ENCODE measurements at regions not wholly inside any gene's neighbourhood (a gene's known extent, or its start where the extent isn't known, plus 50 kb on each side); places are given as distances from the start of the nearest gene placed in this dataset.

DNA sequence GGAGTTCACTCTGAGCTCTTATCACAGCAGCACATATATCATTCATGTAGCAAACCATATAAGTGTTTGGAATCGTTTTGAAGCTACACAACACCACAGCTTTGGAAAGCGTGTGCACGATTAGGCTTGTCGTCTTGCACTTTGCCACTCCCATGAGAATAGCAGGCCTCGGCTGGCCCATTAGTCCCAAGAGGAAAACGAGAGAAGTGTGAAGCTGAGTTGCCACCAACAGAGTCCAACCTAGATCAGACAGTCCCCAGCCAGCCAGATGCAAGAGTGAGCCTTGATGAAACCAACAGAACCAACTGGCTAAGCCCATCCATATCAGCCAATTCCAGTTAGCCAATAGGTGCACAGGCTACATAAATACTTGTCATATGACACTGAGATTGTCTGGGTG lies 238.4 kb downstream of the C1orf94 start:
- DNase-seq = no peak

DNA sequence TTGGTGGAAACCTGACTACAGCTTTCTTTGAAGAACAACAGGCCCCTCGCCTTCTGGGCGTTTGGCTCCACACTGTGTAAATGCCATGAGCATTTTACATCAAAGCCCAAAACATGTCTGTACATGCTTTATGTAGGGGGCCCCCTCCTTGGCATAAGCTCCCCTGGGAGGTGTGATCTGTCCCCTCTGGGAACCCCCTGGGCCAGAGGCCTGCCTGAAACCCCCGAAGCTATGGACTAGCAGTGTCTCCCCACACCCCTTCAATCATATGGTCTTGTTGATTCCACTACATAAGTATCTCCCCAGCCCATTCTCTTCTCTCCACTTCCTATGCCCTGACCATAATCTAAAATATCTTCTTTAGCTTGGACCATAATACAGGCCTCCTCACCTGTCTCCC lies 241.5 kb downstream of the C1orf94 start:
- no peak for DNase-seq

DNA sequence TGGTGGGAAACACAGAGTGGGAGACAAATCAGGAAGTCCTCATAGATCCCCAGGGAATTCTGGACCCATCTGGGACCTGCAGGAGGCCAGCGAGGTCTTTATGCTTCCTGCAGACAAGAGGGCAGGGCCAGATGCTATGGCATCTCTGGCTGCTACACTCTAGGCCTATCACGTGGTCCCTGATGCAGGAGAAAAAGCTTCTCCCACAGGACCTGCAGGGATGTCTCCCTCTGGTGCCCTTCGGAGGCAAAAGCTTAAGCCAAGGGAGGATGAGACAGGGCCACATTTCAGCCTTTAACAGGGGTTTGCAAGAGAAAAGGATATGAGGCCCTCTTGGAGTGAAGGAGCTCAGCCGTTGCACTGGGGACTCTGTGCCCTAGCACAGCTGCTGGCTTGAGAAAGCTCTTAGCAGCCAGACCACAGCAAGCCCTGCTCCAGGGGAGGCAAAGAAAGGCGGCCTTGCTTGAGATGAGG lies 243.0 kb downstream of the C1orf94 start:
- no peak for DNase-seq

DNA sequence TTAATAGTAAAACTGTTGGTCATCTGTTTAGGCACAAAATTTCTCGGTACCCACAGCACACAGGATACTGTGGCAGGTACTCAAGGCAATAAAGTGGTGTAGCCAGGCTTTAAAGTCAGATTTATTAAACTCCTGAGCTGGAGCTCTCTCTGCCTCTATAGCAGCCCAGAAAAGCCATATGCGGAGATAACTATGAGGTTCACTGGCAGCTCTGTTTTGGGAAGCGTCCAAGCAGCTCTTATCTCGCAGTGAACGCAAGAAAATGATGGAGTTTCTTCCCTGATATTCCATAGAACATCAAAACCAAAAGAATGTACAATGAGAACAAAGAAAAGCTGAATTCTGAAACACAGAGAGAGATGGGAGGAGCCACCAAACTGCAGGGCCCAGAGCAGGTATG lies 248.3 kb downstream of the C1orf94 start:
- DNase-seq = no peak

DNA sequence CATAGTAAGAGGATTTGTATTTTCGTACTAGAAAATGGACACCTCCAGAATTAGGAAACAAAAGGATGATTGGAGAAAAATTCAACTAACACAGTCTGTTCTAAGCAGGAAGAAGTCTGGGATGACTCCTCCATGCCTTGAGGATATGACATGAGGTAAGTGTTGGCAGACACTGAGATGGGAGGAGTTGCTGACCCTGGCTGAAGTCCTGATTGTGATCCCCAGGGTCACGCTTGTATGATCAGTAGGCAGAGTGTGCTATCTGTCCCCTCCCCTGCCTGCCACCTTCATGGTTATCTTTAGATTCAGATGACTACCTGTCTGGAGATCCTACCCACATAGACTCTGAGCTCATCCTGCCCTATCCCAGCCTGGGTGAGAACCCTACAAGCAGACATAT lies 249.1 kb downstream of the C1orf94 start:
- no peak for DNase-seq

DNA sequence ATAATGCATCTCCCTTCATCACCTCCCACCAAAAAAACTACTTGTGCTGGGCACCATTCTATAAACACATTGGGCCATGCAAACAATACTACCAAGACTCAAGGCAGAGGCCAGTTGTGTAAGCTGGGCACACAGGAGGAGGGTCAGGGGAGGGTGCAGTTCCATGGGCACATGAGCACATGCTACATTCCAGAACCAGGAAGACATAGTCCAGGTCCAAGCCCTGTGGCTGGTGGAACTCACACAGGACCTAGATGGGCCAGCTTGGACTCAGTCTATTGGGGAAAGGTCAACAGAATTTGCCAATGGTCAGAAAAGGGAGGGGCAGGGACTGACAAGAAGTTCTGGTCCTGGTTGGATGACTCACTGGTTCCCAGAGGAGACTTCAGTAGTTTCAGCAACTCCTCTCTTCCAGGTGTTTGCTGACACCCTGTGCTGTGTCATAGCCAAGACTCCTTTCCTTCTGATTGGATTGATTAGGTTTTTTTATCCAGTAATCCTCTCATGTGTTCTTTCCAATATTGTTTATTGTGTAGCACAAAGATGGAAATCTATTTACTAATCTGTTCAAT lies 249.7 kb downstream of the C1orf94 start:
- no peak for DNase-seq

DNA sequence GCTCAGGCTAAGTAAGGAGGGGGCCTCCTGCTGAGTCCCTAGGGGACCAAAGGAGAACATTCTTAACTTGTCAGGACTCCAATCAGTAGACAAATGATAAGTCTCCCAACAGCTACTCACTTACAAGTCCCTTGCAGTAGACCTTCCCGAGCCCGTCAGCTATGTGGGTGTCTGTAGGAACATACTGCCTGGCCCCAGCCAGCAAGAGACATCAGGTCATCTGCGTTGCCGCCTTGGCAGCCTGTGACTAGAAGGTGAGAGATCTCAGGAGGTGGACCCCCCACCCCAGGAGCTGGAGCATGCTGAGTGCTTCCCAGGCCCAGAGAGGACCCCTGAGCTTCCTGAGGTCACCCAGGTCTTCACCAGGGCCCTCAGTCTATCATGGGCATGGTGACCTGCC lies 250.5 kb downstream of the C1orf94 start:
- no peak for DNase-seq

DNA sequence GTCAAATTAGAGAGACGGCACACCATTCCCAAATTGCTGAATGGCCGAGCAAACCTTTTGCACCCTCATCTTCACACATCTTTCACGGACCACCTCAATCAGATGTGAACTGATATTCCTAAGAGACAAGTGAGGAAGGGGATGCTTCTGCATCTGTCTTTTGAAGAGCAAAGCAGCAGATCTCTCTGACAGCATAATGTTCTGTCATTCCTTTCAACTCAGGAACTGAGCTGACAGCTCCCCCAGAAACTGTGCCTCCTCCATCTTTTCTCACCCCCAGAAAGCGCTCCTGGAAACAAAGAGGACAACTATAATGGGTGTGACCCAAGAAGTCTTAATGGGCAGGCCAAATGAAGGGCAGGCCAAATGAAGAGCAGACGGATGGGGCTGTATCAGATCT lies 256.4 kb downstream of the C1orf94 start:
- no peak for DNase-seq

DNA sequence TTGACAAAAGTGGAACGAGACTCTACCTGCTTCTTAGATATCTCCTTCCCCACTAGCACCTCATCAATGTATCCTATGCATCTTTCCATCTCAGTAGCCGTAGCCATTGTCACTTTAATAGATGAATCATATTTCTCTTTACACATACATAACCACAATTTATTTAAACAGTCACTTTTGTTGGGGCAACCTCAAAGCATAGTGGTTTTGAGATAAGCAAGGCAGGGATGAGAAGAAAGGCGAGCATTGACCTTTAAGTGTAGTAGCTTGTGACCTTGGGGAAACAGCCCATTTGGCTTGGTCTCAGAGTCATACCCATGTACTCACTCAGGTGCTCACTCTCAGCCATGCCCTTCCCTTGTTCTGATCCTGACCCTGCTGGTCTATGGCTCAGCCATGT lies 260.1 kb downstream of the C1orf94 start:
- DNase-seq = no peak

DNA sequence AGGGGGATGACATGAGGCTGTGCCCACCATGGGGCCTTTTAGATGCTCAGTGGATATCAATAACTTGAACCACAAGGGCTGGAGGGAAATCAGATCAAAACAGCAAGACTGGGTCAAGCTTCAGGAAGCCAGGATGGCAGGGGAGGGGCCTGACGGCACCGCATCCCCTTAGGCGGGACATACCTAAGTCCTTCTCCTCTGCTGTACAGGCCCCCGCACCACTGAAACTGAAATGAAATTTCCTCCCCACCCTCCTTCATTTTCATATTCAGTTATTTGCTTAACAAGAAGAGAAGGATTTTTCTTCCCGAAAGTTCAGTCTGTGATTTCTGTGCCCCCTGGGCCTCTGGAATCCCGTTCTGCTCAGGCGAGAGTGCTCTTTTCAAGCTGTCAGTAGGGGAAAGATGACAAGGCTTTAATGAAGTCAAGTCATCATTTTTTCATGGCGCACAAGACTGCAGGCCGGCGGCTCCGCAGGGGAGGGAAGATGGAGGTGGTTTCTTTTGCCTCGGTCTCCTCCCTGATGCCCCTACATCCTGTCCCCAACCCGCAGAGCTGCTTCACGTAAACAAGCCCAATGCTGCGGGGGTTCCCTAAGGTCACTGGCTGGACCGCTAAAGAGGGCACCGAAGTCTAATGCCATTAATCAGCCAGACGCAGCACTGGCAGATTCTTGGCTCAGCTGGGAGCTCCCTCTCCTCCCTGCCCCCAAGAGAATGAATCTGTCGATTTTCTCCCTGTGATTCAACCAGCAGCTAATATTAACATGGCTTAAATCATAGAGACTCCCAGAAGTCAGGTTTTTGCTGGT lies 264.8 kb downstream of the C1orf94 start:
- no peak for DNase-seq

DNA sequence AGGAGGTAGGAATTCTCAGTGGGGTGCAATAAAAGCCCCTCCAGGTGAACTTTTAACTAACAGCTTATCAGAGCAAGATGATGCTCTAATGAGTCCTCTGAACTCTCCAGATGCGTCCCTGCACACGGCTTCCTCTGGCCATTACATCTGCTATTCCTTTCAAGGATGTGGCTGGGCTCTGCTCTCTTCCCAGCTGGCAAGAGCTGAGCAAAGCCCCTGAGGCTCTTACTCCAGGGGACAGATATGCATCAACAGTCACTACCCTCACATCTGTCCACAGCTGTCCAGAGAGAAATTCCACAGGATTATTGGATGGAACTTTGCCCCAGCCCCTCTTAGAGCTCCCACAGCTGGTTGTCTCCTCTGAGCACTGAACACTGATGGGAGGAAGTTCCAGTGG lies 267.8 kb downstream of the C1orf94 start:
- DNase-seq = no peak

DNA sequence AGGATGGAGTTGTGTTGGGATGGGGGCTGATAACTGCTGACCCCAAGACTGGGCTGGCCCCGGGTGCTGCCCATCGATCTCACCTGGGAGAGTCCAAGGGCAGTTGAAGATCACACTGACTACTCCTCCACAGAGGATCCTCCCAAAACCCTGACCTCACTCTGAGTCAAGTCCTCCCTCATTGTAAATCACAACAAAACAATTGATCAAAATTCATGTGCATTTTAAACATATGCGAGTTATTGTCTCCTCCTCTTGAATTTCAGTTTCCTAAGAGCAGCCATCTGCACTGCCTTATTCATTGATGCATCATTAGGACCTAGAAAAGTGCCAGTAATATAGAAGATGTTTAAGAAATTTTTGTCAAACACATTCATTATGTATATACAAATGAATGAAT lies 273.6 kb downstream of the C1orf94 start:
- DNase-seq = no peak

DNA sequence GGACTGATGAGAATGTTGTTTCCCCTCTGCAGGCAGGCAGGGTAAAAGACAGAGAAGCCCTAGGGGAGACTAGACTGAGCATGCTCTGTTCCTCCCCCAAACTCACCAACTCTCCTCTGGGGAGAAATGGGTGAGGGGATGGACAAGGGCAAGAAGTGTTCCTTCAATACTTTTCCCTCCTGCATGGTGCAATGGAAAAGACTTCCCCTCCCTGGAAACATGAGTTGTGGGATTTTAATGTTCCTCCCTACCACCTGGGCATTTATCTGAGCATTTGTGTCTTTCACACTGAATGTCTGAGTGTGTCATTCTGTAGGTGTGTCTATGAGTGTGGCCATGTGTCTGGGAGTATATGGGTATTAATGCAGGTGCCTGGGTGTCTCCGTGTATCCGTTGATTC lies 275.7 kb downstream of the C1orf94 start:
- no peak for DNase-seq

DNA sequence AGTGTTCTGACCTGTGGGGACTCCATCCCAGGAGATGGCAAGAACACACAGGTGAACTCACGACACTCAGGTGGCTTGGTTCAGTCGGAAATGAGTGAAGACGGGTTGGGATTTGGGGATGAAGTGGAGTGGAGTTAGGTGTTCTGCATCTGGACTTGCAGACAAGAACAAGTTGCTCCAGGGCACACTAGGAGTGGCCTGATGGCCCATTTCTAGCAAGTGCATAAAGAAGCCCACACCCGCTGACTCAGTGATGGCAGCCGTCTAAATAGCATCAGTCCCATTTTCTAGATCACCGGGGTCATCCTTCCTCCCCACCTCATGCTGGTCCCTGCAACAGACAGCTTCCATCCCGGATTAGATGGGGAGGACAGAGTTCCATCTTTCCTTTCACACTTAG lies 278.4 kb downstream of the C1orf94 start:
- DNase-seq = no peak

DNA sequence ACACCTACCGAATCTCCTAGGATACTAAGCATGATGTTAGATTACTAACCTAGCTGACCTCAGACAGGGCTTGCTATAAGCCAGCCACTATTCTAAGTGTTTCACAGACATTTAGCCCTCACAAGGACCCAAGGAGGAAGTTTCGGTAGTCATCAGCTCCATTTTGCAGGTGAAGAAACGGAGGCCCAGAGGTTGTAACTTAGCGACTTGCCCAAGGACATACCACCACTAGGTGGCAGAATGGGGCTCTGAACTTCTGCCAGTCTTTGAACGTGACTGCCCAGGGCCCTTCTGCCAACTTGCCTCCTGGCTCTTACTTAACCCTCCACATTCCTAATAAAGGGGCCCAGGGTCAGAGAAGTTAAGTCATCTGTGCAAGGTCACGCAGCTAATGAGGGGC lies 283.5 kb downstream of the C1orf94 start:
- DNase-seq = no peak

DNA sequence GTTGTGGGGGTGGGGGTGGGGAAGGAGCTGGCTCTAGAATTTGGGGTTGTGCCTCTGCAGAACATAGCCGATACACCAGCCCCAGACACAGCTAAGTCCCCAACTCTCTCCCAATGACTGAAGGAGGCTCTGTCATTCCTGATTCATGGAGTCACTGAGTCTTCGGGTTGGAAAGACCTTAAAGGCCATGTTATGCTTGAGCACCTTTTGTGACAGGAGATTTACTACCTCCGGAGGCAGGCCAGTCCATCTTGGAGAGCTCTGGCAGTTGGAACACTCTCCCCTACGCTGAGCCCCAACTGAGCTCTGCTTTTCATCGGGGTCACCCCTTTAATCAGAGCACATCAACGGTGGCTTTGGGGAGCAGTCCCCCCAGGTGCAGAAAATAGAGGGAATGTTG lies 284.4 kb upstream of the GJB5 start:
- DNase-seq = no peak

DNA sequence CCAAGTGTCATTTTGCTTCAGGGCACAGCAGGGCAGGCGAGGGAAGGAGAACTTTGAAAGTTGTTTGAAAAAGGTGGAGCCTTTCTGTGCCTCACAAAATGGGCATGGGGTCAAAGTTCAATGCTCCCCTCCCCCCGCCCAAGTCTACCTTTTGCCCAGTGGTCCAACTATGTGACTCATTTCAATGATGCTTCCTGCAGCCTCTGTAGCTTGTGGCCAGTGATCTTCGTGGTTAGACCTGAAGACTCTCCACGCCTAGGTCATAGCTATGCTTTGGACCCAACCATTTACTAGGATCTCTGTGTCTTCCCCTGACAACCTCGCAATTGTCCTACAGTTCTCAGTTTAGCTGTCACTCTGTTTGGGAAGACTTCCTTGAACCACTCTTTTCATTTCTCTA lies 280.3 kb upstream of the GJB5 start:
- no peak for DNase-seq

DNA sequence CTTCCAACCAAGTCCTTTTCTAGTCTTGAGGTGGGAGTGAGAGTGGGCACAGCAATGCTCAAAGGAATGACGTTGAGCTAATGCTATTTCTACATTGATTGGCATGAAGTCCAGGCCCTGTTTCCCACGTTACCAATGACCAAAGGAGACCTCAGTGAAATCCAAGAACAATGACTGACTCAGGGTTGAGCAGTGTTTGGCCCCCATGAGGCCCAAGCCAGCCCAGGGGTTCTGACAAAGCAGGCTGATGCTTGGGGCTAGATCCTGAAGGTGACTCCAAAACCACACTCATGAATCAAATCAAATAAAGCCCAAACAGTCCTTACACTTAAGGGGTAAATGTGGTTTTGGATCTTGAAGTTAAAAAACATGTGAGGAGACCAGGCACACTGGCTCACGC lies 278.5 kb upstream of the GJB5 start:
- no peak for DNase-seq

DNA sequence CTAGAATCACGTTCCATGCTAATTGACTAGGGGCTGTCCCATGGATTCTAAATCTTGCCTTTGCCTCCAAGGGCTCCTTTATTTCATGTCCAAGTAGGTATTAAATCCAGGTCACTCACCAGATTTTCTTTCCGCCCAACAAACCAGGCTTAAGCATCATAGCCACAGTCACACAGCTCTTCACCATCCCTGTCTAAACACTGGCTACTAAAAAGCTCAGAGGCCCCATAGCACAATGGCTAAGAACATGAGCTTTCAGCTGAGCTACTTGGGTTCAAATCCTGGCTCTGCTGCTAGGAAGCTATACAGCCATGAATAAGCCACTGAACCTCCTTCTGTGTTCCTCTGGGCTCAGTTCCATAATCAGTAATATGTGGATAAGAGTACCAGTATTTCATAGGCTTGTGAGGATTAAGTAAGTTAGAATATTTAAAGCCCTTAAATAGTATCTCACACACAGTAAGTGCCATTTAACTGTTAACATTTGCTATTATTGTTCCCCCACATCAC lies 277.2 kb upstream of the GJB5 start:
- no peak for DNase-seq

DNA sequence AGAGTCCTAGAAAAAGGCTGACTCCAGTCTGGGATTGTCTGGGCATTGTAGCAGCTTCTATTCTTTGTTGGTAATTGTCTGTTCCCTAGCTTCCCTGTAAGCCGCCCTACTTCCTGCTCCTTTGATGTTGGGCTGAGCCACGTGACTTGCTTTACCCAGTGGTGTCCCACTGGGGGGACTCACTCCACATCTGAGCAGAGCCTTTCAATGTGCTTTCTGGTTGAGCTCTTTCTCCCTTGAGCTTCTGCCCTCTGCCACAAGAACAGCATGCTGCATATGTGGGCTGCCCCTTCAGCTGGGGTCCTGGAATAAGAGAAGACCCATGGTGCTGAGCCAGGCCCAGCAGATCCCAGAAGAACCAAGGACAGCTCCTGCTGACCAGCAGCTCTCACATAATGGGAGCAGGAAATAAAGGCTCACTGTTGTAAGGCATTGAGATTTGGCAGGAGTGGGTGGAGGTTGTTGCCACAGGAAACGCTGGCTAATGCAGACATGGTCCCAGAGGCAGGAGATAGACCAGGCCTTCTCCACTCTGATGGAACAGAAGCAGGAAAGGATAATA lies 276.3 kb upstream of the GJB5 start:
- no peak for DNase-seq

DNA sequence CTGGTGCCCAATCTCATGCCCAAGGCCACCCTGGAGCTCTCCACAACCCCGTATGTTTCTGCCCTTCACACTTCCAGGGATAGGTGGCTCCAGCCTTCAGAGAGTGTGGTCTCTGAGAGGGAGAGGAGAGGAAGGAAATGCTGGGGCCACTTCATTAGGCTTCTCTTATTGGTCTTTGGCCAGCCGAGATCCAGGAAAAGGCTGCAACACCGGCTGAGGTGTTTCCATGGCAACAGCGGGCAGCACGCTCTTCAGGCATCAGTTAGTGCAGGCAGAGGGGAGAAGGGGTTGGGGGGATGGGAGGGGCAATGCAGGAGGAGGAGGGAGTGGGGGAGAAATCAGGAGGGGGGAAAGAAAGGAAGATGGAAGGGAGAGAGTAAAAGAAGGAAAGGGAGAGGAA lies 275.1 kb upstream of the GJB5 start:
- DNase-seq = no peak

DNA sequence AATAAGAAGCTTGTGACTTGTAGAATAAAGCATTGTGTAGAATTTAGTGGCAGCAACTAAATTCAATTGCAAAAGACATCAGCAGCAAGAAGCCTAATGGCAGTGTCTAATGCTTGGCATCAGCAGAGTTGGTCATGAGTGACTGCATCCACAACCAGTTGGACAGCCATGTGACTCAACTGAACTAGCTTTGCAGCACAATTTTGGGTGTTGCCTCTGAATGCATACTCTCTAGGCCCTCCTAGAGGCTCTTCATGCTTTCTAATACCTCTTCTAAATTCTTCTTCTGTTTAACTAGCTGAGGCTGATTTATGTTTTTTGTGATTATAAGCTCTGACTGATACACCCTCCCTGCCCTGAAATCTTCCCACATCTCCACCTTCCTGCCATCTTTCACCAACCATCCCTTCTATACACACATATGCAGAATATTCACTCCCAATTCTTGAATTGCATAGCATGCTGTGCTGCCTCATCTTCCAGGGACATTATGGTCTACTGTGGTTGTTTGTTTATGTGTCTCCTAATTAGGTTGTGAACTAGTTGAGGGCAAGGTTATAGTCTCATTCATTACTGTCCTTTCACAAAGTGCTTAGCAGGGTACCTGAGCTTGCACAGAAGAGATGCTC lies 266.7 kb upstream of the GJB5 start:
- no peak for DNase-seq

DNA sequence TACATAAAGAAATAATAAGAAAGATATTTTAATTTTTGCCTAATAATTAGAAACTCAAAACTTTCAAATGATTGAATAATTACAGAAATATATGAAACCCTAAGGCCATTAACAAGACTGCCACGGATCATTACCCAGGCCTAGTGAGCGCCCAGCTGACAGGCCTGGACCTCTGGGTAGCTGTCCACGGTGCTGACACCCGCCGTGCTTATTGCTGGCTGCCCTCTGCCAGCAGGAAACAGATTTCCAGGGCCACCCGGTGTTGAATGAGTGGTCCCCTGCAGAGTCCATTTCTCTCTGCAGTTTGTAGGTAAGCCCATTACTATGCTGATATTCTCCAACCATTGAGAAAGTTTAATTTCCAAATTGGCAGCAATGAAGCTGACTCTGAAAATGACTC lies 254.4 kb upstream of the GJB5 start:
- no peak for DNase-seq

DNA sequence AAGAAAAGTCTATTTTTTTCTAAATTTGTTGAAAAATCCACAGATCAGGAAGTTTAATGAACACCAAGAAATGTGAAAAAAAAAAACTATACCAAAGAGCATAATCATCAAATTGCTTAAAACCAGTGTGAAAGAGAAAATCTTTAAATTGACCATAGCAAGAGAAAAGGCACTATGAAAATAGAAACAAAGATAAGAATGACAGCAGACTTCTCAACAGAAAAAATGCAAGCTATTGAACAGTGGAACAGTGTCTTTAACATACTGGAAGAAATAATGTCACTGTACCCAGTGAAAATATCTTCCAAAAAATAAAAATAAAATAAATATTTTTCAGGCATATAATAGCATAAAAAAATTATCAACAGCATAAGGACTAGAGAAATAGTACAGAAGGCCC lies 243.0 kb upstream of the GJB5 start:
- no peak for DNase-seq
